ENCODE measurements at regions not wholly inside any gene's neighbourhood (a gene's known extent, or its start where the extent isn't known, plus 50 kb on each side); places are given as distances from the start of the nearest gene placed in this dataset.
"Not testable (repeated sequence)": the region's sequence is repeated elsewhere in the genome, so short reads cannot be mapped to it uniquely, and the experiment has no call there.

DNA sequence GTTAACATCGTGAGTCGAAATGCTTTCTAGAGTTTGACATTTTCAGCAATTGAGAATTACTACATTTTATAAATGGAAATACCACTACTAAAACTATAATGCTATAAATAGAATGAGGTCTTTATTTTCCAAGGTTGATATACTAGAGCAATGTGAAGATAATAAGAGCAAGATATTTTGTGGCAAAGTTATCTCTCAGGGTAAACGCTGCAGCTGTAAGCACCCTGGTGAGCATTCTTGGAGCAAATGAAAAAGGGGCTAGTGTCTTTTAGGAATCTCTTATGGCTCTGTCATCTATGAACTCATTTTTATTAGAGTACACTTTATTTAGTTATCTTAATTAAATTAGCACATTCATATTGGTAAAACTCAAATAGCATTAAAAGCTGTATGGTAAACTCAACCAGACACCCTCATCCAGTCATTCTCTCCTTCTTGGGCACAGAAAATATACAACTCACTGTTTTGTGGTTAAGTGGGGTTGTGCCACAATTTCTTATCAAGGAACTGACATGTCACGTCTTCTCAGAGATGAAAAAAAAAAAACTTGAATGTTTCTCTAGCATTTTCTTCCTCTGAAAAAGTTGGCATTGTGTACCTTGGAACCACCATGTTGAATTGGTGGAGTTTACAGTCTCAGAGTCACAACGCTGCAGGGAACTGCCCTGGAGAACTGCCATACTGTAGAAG, 289.5 kb upstream of the PFKP start:
- DNase-seq = no peak

DNA sequence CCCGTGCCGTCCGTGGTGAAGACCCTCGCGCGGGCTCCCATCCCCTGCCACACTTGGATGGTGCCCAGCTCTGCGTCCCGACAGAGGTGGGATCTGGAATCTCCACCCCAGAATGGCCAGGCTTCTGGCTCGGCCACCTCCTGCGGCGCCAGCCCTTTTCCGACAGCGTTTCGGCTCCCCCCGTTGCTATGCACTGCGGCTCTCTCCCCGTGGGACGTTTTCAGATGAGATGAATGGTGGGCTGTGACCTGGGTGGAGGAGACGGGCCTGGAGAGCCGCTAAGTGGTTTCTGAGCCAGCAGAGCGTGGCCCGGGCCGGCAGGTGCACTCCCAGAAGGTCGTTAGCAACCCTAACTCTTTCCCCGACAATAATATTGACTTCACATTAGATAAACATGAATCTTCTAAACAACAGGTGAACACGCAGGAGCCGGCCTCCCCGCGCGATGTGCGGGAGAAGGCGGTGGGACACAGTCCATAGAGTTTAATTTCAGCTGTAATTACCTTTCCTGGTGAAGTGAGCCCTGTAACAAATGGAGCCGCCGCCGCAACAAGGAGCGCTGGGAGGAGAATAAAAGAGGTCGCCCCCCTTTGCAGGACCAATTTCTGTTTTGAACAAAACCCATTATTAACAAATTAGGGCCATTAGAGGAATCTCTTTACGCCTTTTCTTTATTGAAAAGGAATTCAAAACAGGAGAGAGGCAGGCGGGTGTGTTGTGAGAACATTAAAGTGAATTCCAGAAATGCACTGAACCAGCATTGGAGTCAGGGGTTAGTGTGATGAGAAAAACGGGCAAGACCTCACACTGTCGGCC, 294.3 kb upstream of the PFKP start:
- DNase-seq = no peak

DNA sequence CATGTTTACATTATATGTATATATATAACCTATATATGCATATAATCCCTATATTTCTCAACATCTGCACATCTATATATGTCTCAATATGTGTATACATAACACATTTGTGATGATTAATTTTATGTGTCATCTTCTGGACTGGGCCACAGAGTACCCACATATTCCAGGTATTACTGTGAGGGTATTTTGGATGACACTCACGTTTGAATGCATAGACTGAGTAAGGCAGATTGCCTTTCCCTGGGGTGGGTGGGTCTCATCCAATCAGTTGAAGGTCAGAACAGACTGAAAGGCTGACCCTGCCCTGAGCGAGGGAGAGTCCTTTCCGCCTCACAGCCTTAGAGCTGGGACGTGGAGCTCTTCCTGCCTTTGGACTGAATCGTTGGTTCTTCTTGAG, 295.2 kb upstream of the PFKP start:
- no peak for DNase-seq

DNA sequence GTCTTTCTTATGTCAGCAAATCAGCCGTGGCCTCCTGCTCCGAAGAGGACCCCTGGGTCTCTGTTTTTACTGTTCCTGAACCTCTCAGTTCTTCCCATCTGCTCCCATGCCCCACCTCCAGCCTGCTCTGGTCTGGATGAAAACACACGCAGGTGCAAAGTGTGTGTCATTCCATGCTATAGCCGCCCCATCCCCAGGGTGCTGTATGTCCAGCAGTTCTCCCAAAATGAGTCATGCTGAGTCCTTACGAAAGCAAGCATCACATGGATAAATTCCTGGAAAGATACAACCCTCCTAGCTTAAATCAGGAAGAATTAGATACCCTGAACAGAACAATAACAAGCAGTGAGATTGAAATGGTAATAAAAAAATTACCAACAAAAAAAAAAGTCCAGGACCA, 300.1 kb upstream of the PFKP start:
- not testable (repeated sequence) for DNase-seq

DNA sequence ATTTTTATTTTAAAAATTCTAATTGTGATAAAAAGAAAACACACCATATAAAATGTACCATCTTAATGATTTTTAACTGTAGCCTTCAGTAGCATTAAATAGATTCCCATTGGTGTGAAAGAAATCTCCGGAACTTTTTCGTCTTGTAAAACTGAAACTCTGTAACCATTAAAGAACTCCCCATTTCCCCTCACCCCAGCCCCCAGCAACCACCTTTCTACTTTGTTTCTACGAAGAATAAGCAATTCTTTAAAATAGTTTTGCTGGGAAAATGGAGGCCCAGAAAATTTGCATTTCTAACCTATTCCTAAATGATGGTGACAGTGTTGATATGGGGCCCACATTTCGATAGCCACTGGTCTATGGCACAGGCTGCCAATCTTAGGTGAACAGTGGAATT, 305.4 kb upstream of the PFKP start:
- no peak for DNase-seq

DNA sequence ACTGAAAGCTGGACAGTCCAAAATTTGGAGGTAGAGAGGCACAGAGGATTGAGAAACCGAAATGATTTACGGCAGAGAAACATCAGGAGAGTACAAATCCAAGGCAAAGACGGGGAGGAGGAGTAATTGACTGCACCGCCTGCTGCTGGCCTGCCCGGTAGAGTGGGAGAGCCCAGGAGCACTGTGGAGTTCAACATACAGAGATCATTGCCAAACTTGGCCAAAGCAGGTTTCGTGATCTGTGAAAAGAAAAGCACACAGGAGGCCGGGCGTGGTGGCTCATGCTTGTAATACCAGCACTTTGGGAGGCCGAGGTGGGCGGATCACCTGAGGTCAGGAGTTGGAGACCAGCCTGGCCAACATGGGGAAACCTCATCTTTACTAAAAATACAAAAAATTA, 306.0 kb upstream of the PFKP start:
- no peak for DNase-seq

DNA sequence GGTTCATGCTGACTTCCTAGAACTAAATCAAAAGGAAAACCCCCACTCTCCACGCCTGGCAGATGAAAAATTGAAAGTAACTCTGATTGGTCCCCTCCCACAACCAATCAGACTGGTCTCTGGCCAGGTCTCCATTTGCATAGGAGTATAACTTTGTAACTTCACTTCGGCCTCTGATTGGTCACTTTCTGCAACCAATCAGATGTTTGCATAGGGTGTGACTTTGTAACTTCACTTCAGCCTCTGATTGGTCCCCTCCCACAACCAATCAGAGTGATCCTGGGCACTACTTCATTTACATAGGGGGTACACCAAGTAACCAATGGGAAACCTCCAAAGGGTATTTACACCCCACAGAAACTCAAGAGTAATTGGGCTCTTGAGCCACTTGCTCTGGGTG, 306.6 kb upstream of the PFKP start:
- no peak for DNase-seq

DNA sequence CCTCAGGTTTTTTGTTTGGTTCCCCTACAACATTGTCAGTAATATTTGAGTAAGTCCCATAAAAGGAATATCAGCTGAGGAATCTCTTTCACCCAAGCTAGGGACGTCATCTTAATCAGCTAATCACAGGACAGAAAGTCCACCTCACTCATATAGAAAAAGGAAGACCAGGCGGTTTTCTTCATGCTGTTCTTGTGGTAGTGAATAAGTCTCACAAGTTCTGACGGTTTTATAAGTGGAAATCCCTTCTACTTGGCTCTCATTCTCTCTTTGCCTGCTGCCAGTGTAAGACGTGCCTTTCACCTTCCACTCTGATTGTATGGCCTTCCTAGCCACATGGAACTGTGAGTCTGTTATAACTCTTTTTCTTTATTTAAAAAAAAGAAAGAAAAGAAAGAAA, 308.1 kb upstream of the PFKP start:
- no peak for DNase-seq

DNA sequence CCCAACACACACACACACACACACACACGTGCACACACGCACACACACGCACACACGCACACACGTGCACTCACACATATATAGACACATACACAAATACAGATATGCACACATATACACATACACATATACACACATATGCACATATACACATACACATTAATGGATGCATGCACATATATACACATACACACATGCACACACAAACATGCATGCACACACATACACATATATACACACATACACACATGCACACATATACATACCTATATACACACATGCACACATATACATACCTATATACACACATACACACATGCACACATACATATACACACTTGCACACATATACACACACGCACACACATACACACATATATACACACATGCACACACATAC, 312.4 kb upstream of the PFKP start:
- no peak for DNase-seq

DNA sequence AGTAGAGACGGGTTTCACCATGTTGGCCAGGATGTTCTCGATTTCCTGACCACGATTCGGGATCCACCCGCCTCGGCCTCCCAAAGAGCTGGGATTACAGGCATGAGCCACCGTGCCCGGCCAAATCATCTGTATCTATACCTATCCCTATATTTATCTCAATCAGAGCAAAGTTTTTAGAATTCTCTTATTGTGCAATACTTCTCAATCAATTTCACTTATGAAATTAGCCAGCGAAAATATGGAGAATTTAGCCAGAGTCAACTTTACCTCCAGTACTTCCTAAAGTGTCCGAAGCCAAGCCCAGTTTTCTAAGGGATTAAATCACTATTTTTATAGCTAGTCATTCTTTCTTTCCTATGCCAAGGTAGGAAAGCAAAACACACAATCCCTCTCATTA, 319.1 kb upstream of the PFKP start:
- no peak for DNase-seq

DNA sequence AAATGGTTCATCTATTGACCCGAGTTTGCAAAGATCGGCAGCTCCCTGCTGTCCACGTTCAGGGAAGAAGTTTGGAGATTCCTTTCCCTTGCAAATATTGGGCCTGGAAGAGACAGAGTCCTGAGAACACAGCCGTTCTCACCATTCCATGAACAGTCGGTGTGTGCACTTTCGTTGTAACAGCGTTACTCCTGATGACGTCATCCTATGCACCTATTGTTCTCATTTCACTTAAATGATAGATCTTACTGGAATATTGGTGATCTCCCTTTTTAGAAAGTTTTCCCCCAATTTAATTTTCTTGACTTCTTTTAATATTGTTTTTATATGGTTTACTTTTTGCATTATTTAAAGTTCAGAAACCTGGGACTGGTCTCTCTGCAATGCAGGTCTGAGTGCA, 320.7 kb upstream of the PFKP start:
- no peak for DNase-seq

DNA sequence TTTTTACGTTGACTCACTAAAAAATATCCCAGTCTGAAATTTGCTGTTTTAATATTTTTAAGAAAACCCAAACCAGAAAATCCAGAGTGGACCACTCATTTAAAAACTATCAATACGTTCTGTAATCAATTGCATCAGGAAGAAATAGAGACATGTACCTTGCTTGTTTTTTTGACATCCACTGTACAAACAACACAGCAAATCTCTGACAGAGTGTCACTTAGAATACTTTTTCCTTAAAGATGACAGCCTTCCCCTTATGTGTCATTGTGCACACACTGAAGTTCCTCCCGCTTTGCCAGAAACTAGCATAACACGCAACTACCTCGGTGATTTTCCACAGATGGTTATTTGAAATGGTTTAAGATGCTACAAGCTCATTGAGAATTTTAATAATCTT, 321.7 kb upstream of the PFKP start:
- no peak for DNase-seq

DNA sequence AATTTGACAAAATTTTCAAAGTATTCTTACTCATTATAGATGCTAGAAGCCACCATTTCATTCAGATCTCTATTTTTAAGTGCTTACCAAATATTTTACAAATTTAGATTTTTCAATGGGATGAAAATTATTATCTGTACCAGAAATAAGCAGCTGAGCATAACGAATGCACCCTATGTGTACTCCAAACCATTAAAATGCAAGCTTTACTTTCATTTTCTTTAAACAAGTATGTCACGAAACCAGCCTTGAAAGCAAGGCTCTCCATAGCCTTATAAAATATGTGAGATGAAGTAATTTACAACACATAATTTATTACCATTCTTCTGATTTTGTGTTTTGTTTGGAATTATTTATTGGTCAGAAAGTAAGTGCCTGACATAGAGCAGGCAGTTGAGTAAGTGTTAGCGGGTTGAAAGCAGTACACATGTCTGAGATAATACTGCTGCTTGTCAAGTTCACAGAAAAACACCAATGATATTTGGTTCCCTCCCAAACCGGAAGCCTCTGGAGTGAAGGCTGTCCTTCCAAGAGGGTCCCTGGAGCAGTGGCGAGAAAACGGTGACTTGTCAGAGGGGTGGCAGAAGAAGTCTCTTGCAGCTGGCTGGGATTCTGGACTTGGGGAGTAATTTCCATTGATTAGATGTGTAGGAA, 322.7 kb upstream of the PFKP start:
- DNase-seq = no peak

DNA sequence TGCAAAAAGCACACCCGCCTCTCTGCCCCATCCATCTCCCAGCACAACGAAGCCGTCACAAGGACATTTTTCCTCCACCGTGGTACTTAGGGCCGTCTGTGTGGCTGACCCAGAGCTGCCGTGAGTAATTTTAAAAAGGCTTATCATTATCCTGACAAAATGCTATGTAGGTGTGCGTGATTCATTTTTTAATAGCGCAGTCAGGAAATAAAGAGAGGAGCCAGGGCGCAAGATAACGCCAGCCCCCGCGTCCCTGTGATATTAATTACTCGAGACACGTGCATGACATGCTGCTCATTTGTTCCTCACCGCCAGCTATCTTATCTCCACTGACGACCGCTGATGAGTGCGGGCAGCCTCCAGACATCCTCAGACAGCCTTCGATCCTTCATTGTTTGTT, 332.7 kb upstream of the PFKP start:
- DNase-seq = no peak

DNA sequence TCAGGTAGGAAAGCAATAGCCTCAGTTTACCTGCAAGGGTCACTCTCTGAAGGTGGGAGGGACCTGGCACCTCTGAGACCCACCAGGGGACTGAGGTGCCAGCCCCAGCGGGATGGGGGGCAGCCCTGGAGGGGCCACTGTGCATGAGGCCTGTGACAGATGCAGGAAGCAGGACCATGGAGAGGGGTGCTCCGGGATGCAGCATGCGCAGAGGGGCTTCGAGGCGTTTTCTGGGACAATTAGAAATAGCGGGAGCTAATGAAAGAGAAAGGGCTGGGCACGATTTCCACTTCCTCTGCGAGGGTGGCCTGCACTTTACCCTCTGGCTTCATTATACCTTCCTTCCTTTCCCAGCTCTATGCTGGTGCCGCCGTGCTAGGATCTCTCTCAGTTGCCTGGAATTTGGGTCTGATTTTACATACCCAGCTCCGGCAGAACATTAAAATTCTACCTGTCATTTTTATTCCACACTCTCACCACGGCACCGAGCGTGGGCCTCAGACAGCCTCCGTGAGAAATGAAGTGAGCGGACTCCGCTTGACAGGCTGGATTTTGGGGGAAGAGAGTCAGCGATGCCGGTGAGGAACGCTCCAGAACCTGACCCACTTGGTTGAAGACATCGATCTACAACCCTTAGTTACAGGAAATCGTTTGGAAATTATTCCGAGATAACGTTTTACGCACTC, 333.9 kb upstream of the PFKP start:
- DNase-seq = no peak

DNA sequence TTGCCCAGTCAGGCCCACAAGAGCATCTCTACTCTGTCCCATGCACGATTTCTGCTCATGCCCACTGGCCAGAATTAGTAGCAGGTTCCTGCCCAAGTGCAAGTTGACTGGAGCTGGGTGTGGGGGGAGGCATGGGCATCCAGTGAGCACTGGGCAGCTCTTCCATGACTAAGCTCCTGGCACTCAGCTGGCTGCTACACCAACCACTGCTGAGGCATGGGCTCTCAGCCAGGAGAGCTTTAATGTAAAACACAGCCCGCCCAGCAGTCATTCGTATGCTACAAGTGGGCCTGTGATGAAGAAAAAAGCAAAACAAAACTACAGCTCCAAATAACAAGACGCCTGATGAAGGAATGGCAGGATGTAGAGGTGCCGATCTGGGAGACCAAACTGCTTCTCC, 335.4 kb upstream of the PFKP start:
- no peak for DNase-seq

DNA sequence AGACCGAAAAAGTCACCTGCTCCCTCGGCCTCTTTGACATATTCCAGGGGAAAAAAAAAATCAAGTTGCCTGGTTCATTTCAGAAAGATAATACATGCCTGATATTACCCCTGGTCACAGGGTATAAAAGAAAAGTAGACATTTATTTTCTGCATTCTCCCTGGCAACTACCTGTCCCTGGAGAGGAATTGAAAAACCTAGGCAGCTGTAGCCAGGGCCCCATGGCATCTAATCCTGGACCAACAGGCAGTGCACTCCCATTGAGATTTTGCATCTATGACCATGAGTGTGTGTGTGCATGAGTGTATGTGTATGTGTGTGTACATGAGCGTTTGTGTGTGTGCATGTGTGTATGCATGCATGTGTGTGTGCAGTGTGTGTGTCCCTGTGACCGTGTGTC, 338.2 kb upstream of the PFKP start:
- no peak for DNase-seq

DNA sequence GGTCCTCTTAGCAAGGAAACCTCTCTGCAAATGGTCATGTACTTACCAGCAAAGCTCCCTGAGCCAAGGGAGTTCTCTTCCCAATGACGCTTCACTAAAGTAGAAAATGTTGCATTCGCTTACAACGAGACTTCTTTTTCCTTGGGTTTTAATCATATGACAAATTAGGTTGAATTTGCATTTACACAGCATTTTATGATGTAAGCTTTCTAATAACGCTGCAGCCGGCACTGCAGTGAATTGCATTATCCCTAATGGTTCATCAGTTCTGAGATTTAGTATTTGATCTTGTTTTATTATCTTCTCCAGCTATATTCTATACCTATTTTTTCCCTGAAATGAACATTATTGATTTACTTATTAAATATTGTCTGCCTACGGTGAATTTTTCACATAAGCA, 339.3 kb upstream of the PFKP start:
- DNase-seq = no peak

DNA sequence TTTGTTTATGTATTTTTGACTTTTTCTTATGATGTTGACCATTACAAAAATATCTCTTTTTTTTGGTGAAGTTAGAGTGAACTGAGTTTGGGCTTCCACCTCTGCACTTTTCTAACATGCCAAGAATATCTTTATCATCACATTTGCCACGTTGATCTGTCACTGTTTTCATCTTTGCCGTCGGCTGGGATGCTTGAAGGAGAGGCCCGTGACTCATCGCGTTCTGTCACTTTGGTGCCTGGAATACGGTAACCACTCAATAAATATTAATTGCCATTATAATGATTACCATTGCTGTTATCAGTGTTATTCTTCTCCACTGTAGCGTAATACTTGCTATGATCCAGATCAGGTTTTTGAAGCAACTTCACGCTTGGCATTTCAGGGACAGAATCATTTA, 350.8 kb upstream of the PFKP start:
- no peak for DNase-seq

DNA sequence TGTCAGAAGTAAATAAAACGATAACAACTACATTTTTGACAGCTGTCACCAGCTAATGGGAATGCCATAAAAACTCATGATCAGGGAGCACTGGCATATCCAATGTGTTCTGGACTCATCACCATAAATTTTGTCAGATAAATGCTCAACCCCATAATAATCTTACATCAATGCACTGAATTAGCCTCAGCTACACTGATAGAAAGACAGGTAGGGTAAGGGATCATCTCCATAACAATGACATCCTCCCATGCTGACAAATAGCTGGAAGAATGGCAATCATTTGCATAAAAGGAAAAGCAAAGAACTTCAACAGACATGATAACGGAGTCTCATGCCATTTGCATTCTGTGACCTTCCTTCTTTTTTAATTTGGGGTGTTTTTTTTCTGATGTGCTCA, 352.8 kb upstream of the PFKP start:
- no peak for DNase-seq

DNA sequence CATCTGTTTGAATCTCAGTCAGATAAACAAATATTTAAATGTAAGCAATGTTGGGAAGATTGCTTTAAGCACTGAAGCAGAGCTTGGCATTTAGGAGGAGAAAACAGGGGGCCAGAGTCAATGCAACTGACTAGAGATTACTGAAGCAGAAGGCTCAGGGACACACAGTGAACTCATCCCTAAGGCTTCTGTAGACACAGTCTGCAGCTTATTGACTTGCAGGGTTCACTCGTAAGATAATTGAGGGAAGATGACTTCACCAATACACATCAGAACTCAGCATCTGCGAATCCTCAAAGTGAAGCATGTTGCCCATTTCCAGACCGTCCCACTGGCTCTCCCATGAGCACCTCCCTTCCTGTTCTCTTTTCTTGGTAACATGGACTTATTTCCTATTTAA, 363.4 kb upstream of the PFKP start:
- no peak for DNase-seq

DNA sequence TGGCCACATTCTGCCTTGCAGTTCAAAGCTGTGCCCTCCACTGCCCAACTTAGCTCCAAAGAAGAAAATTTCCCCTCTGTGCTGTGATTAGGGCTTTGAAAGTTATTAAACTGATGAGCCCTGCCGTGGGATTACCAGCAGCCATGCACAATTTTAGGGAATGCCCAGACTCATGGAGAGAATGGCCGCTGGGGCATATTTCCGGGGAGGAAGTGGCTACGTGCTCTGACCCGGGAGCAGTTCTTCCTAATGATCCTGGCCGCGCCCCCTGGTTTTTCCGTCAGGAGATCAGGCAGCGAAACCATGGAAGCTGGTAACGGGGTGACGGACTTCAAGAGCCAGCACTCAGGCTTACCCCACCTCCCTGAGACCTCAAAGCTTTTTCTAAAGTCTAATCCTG, 365.5 kb upstream of the PFKP start:
- no peak for DNase-seq

DNA sequence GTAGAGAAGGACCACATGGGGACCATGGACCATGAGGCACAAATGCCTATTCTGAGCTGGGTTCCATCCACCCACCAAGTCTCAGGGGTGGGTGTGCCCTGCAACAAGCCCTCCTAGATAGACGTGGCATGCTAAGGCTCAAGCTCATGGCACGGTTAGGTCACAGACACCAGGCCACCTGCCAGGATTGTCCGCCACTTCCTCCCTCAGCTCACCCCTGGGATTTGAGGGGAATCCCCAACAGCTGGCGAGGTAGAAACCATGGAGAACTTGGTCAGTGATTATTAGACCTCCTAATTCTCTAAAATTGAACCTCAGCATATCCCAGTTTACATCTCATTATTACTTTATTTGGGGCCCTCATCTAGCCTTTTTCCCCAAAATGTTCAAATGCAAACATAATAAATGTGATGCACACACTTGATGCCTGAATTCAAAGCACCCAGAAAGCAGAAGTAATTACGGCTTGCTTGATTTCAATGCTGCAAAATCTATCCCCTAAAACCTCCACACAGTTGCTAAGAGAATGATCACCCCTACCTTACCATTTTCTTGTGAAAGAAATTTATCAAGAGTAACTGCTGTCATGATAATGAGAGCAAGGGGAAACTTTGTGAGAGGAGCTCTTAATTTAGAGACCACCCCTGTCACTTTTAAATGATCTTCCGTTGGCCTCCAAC, 366.6 kb upstream of the PFKP start:
- DNase-seq = no peak

All from NCI-H1694 (cell line).